PFSK-1 (cell line): ENCODE measurements at regions not wholly inside any gene's neighbourhood (a gene's known extent, or its start where the extent isn't known, plus 50 kb on each side); places are given as distances from the start of the nearest gene placed in this dataset.

Source experiments
- FOXP2 ChIP-seq: optimal IDR thresholded peaks from 2 replicates; pipeline ENCODE3; 2011; ENCODE audit warnings: borderline replicate concordance, control low read depth, inconsistent platforms; ENCODE audit not compliant: insufficient read depth; ENCODE audit errors: extremely low read length, extremely low read depth
- POLR2AphosphoS5 ChIP-seq: IDR thresholded peaks from 2 replicates; pipeline ENCODE4 v1.6.1; 2012; ENCODE audit warnings: low read depth, mild to moderate bottlenecking, control low read depth, low read length, moderate library complexity
- SIN3A ChIP-seq: IDR thresholded peaks from 2 replicates; pipeline ENCODE4 v1.6.1; 2012; ENCODE audit warnings: mild to moderate bottlenecking, low read length, moderate library complexity, borderline replicate concordance; ENCODE audit not compliant: insufficient read depth
- TAF1 ChIP-seq: IDR thresholded peaks from 2 replicates; pipeline ENCODE4 v1.6.1; 2012; ENCODE audit warnings: low read length, control low read depth, borderline replicate concordance; ENCODE audit not compliant: insufficient read depth
- TF ChIP-seq, protein P1 (sequence below), 2 experiments: IDR thresholded peaks; 2 replicates each; pipeline versions ENCODE4 v1.6.1 to v1.8.0; 2011 to 2012; ENCODE audit warnings: low read depth in 2 of 2, low read length in 2 of 2, control low read depth in 1 of 2, inconsistent platforms in 1 of 2, mild to moderate bottlenecking in 1 of 2, moderate library complexity in 1 of 2; ENCODE audit not compliant: insufficient read depth in 1 of 2

GRCh38 chr14:58792416-58792815 lies 154.7 kb downstream of the DACT1 start:
- no peak for TF ChIP-seq FOXP2
- no peak for TF ChIP-seq POLR2AphosphoS5
- TF ChIP-seq TAF1, result no peak
- no peak for TF ChIP-seq SIN3A
- TF ChIP-seq, protein P1, sequence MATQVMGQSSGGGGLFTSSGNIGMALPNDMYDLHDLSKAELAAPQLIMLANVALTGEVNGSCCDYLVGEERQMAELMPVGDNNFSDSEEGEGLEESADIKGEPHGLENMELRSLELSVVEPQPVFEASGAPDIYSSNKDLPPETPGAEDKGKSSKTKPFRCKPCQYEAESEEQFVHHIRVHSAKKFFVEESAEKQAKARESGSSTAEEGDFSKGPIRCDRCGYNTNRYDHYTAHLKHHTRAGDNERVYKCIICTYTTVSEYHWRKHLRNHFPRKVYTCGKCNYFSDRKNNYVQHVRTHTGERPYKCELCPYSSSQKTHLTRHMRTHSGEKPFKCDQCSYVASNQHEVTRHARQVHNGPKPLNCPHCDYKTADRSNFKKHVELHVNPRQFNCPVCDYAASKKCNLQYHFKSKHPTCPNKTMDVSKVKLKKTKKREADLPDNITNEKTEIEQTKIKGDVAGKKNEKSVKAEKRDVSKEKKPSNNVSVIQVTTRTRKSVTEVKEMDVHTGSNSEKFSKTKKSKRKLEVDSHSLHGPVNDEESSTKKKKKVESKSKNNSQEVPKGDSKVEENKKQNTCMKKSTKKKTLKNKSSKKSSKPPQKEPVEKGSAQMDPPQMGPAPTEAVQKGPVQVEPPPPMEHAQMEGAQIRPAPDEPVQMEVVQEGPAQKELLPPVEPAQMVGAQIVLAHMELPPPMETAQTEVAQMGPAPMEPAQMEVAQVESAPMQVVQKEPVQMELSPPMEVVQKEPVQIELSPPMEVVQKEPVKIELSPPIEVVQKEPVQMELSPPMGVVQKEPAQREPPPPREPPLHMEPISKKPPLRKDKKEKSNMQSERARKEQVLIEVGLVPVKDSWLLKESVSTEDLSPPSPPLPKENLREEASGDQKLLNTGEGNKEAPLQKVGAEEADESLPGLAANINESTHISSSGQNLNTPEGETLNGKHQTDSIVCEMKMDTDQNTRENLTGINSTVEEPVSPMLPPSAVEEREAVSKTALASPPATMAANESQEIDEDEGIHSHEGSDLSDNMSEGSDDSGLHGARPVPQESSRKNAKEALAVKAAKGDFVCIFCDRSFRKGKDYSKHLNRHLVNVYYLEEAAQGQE (IDR thresholded peaks at IDR 0.05; ENCODE audit: insufficient read depth in 1 of 2, low read depth in 2 of 2, low read length in 2 of 2), result no peak

DNA sequence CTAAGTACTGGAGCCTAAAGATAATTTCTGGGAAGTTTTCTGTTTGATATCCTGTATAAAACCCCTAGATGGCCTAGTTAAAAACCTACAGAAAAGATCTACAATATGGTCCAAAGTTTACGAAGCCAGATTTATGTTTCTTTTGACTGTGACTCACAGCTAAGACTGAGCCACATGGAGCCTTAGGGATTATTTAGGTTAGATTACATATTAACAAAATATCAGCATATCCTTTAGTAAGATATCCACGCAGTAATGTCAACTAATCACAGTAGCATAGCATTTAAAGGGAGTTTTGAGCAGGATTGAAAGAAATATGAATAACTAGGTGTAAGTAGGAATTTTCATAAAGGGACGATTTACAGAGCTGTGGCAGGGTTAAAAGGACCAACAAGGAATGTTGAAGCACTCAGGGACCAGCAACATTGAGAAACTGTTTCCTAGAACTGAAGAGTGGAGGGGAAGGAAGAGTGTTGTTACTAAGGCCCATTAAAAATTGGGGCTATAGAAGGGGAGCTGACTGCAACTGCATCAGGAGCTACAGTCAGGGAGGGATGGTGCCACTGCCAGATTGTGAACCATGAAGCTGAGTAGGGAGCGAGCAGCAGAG lies 155.5 kb downstream of the DACT1 start:
- TF ChIP-seq, protein P1 (IDR thresholded peaks at IDR 0.05; ENCODE audit: insufficient read depth in 1 of 2, low read depth in 2 of 2, low read length in 2 of 2), result no peak
- TF ChIP-seq FOXP2 (no peak), POLR2AphosphoS5 (no peak), TAF1 (no peak), SIN3A (no peak)

GRCh38 chr14:58794993-58795762 lies 157.4 kb downstream of the DACT1 start:
- TF ChIP-seq TAF1 (no peak), SIN3A (no peak), FOXP2 (no peak), POLR2AphosphoS5 (no peak)
- TF ChIP-seq, protein P1 (IDR thresholded peaks at IDR 0.05; ENCODE audit: insufficient read depth in 1 of 2, low read depth in 2 of 2, low read length in 2 of 2), result no peak

DNA sequence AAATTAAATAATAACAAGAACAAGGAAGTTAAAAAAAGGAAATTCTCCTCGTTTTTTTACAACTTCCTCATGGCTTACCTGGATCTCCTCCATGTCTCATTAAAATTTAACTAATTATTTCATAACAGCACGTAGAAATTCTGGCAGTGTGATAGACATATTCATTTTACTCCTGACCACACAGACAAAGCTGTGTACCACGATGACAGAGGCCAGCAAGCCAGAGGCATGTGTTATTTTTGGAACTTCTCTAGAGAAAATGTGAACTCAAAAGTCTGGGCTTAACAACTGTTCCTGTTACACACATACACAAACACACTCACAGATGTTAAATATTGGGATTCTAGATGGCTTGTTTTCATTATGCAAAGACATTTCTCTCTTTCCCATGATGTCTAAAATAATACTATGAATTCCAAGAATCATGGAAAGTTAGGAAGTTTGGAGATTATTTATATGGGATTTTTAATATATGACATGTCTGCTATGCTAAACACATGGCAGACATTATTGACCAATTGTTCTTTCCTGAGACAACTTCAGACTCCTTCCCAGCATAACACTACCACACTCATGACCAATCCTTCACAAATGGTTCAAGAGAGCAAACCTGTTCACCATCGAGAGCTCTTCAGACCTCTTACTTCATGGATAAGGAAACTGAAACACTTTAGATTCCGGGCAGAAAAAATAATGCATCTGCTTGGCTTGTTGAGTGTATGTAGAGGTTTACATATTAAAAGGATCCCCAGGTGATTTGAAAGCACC lies 158.7 kb downstream of the DACT1 start:
- TF ChIP-seq, protein P1 (IDR thresholded peaks at IDR 0.05; ENCODE audit: insufficient read depth in 1 of 2, low read depth in 2 of 2, low read length in 2 of 2), result no peak
- TF ChIP-seq SIN3A (no peak), POLR2AphosphoS5 (no peak), TAF1 (no peak), FOXP2 (no peak)
